ENCODE measurements at regions not wholly inside any gene's neighbourhood (a gene's known extent, or its start where the extent isn't known, plus 50 kb on each side); places are given as distances from the start of the nearest gene placed in this dataset.

DNA sequence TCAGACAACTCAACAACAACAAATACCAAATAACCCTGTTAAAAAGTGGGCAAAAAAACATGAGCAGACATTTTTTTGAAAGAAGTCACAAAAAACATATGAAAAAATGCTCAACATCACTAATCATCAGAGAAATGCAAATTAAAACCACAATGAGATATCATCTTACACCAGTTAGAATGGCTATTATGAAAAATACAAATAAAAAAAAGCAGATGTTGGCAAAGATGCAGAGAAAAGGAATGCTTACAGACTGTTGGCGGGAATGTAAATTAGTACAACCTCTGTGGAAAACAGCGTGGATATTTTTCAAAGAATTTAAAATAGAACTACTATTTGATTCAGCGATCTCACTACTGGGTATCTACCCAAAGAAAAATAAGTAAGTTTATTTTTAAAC is 114.0 kb downstream of the SLC38A4 start:
- no peak for TF ChIP-seq CTCF (conservative IDR thresholded peaks at IDR 0.05)
- no peak for TF ChIP-seq ZFX (IDR thresholded peaks at IDR 0.05)

Measured in C4-2B (cell line).